H1 (cell line): ENCODE measurements at regions not wholly inside any gene's neighbourhood (a gene's known extent, or its start where the extent isn't known, plus 50 kb on each side); places are given as distances from the start of the nearest gene placed in this dataset.

Experiments used
- CHD2 ChIP-seq: IDR thresholded peaks from 2 replicates; pipeline ENCODE4 v1.6.1; 2012; ENCODE audit warnings: low read length, improper control_type of control experiment
- CHD7 ChIP-seq: fragments of 300-600 bp; sonication (generic); IDR thresholded peaks from 2 replicates; pipeline ENCODE4 v1.7.1; 2012; ENCODE audit warnings: low read length, moderate library complexity, mild to moderate bottlenecking, inconsistent platforms; ENCODE audit not compliant: insufficient replicate concordance
- GABPA ChIP-seq: IDR thresholded peaks from 2 replicates; pipeline ENCODE4 v1.6.1; 2011; ENCODE audit warnings: mild to moderate bottlenecking, low read length, moderate library complexity, borderline replicate concordance; ENCODE audit not compliant: insufficient read depth
- KDM1A ChIP-seq: fragments of 200-600, 300-600 bp; sonication (generic); IDR thresholded peaks from 2 replicates; pipeline ENCODE4 v1.7.1; 2016; ENCODE audit warnings: mild to moderate bottlenecking, low read length, borderline replicate concordance
- PHF8 ChIP-seq: fragments of 200-600 bp; sonication (generic); conservative IDR thresholded peaks from 2 replicates; pipeline ENCODE4 v1.7.1; 2012; ENCODE audit warnings: low read depth, mild to moderate bottlenecking, inconsistent platforms, low read length, moderate library complexity
- RXRA ChIP-seq: IDR thresholded peaks from 2 replicates; pipeline ENCODE4 v1.6.1; 2011; ENCODE audit warnings: low read depth, mild to moderate bottlenecking, low read length, moderate library complexity; ENCODE audit not compliant: insufficient read depth

DNA sequence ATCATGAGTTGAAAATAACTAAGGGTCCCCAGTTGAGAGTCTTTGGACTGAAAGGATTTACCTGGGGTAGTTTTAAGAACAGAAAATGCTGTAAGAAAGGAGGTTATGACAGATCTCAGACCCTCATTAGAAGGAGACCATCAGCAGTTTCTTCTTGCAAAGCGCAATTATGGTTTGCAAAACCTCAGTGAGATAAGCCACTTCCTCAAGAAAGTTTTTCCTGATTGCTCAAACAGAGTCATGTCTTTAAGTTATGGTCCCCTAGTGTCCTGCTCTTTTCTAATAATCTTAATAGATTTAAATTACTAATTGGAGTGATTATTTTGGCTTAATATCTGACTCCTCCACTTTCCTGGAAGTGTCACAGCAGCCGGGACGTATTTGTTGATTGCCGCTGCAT lies 293.2 kb upstream of the KLF4 start (continued):
- no peak for TF ChIP-seq CHD7
- TF ChIP-seq GABPA, result no peak
- TF ChIP-seq PHF8, result no peak
- TF ChIP-seq CHD2, result no peak
- TF ChIP-seq RXRA, result no peak
- TF ChIP-seq KDM1A, result no peak
